Osteoblast (primary cell): ENCODE measurements at regions not wholly inside any gene's neighbourhood (a gene's known extent, or its start where the extent isn't known, plus 50 kb on each side); places are given as distances from the start of the nearest gene placed in this dataset.

Experiments
- DNase-seq: peaks from one replicate; pipeline ENCODE4 v3.0.0; 2011; ENCODE audit warnings: low spot score, mixed read lengths; ENCODE audit not compliant: insufficient read length; ENCODE audit errors: missing footprints
- H2AFZ ChIP-seq: 2 replicates; pipeline ENCODE4 v1.6.0; 2011; ENCODE audit warnings: mild to moderate bottlenecking, low read length
- H3K27ac ChIP-seq: 2 replicates; pipeline ENCODE4 v1.5.1; 2011; ENCODE audit warnings: mild to moderate bottlenecking, low read depth, low read length, moderate library complexity
- H3K27me3 ChIP-seq: 2 replicates; pipeline ENCODE4 v1.6.0; 2012; ENCODE audit warnings: mild to moderate bottlenecking, control low read depth, inconsistent platforms, low read length, moderate library complexity; ENCODE audit not compliant: insufficient read depth
- H3K36me3 ChIP-seq: 2 replicates; pipeline ENCODE4 v1.5.1; 2011; ENCODE audit warnings: mild to moderate bottlenecking, low read length, control low read depth, moderate library complexity; ENCODE audit not compliant: insufficient read depth
- H3K4me1 ChIP-seq: 2 replicates; pipeline ENCODE4 v1.5.1; 2011; ENCODE audit warnings: mild to moderate bottlenecking, low read length, control low read depth, moderate library complexity; ENCODE audit not compliant: insufficient read depth
- H3K4me2 ChIP-seq: 2 replicates; pipeline ENCODE4 v1.6.0; 2011; ENCODE audit warnings: mild to moderate bottlenecking, low read length; ENCODE audit not compliant: insufficient read depth
- H3K4me3 ChIP-seq: fragments of 200-600 bp; sonication (generic); 3 replicates; pipeline ENCODE4 v1.5.1; 2012; ENCODE audit warnings: mild to moderate bottlenecking, low read length, inconsistent platforms; ENCODE audit not compliant: insufficient read depth
- H3K79me2 ChIP-seq: 2 replicates; pipeline ENCODE4 v1.6.0; 2012; ENCODE audit warnings: mild to moderate bottlenecking, low read length, control low read depth, inconsistent platforms; ENCODE audit not compliant: insufficient read depth
- H3K9me3 ChIP-seq: 2 replicates; pipeline ENCODE4 v1.5.1; 2011; ENCODE audit warnings: low read depth, low read length, control low read depth
- H4K20me1 ChIP-seq: 2 replicates; pipeline ENCODE4 v1.6.0; 2012; ENCODE audit warnings: mild to moderate bottlenecking, low read length, control low read depth; ENCODE audit not compliant: insufficient read depth
- CTCF ChIP-seq: IDR thresholded peaks from 2 replicates; pipeline ENCODE4 v1.5.1; 2011; ENCODE audit warnings: mild to moderate bottlenecking, low read depth, low read length, moderate library complexity; ENCODE audit errors: extremely low read depth

DNA sequence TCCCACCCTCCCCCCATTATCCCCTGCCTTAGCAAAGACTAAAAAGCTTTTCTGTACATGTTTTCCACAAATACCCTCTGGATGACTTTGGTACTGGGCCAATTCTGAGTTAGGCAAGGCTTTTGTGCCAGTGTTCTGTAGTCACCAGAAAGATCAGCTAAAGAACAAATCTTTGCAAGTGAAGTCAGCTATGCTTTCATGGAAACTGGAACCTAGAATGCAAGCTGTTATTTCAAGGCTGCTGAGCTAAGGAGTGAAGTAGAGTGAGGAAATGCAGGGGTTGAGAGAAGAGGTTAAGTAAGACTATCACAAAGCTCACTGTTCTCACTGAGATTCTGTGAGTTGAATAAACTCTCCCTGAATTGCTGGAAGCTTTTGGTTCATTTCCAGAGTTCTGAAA lies 107.8 kb upstream of the CNTN3 start:
- Histone ChIP-seq H4K20me1 (no peaks in the 10 kb centered on the region), H3K27ac (no peak overlapping the region), H3K9me3 (no peaks in the 10 kb centered on the region), H3K4me1 (no peaks in the 10 kb centered on the region), H3K79me2 (no peaks in the 10 kb centered on the region), H2AFZ (no peak overlapping the region), H3K4me2 (no peak overlapping the region), H3K4me3 (no peak overlapping the region), H3K36me3 (no peaks in the 10 kb centered on the region), H3K27me3 (no peaks in the 10 kb centered on the region)
- no peak for TF ChIP-seq CTCF
- no peak for DNase-seq

DNA sequence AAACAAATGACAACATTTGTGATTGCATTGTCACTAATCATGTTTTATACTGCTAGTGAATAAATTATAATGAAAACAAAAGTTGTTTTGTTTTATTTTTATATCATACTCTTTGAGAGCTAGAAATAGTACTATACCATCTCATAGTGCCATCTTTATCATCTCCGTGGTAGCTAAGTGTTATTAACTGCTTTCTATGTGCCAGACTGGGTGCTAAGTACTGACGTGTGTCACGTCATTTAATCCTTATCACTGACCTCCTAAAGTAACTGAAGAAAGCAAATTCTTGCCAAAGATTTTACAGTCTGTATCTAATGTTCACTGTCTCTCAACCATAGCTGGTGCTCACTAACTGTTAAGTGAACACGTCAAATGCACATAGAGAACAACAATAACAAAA lies 99.5 kb upstream of the CNTN3 start:
- Histone ChIP-seq H3K9me3 (peaks cover 3% of the 10 kb centered on the region), H3K4me3 (no peak overlapping the region)

DNA sequence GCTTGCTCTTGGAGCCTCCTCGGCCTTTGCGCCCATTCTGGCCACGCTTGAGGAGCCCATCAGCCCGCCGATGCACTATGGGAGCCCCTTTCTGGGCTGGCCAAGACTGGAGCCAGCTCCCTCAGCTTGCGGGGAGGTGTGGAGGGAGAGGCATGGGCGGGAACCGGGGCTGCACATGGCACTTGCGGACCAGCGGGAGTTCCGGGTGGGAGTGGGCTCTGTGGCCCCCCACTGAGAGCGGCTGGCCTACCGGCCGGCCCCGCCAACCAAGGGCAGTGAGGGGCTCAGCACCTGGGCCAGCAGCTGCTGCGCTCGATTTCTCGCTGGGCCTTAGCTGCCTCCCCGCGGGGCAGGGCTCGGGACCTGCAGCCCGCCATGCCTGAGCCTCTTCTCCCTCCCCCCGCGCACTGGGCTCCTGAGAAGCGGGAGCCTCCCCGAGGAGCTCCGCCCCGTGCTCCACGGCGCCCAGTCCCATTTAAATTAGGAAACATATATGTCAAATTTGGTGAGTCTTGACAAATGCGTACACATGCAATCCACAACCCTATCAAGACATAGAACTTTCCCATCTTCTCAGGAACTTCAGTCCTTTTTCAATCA lies 97.6 kb upstream of the CNTN3 start:
- DNase-seq: no peak

More for the DNA sequence above, 99.5 kb upstream of the CNTN3 start:
- no peaks in the 10 kb centered on the region for H3K36me3 ChIP-seq
- no peak for TF ChIP-seq CTCF
- DNase-seq: no peak
- no peaks in the 10 kb centered on the region for H3K79me2 ChIP-seq
- no peak overlapping the region for H2AFZ ChIP-seq
- no peak overlapping the region for H3K27ac ChIP-seq
- no peaks in the 10 kb centered on the region for H4K20me1 ChIP-seq
- H3K4me2 ChIP-seq: no peak overlapping the region
- H3K27me3 ChIP-seq: no peaks in the 10 kb centered on the region
- no peaks in the 10 kb centered on the region for H3K4me1 ChIP-seq

DNA sequence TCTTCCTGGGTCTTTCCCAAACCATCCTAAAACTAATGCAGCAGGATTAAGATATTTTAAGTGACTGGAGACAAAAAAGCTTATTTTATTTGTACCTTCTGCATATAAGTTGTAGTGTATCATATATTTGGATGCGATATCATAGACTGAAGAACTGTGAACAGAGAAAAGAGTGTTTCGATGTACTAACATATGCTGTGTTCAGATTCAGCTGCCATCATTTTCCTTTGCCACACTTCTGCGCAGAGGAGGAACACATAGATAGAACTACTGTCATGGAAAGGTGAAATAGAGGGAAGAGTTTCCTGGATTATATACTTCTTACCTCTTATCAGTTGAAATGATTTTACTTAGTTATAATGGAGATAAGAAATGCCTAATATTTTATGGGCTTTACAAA lies 95.5 kb upstream of the CNTN3 start:
- H3K36me3 ChIP-seq: no peaks in the 10 kb centered on the region
- no peak overlapping the region for H3K27ac ChIP-seq
- no peak for DNase-seq
- H3K4me3 ChIP-seq: no peak overlapping the region
- no peak for TF ChIP-seq CTCF
- H4K20me1 ChIP-seq: no peaks in the 10 kb centered on the region
- H3K79me2 ChIP-seq: no peaks in the 10 kb centered on the region
- no peak overlapping the region for H3K4me2 ChIP-seq
- no peaks in the 10 kb centered on the region for H3K4me1 ChIP-seq
- peaks cover 3% of the 10 kb centered on the region for H3K9me3 ChIP-seq
- no peaks in the 10 kb centered on the region for H3K27me3 ChIP-seq
- H2AFZ ChIP-seq: no peak overlapping the region

More for the DNA sequence above, 97.6 kb upstream of the CNTN3 start:
- H3K9me3 ChIP-seq: peaks cover 3% of the 10 kb centered on the region
- H3K27ac ChIP-seq: no peak overlapping the region
- no peaks in the 10 kb centered on the region for H4K20me1 ChIP-seq
- no peaks in the 10 kb centered on the region for H3K4me1 ChIP-seq
- H3K36me3 ChIP-seq: no peaks in the 10 kb centered on the region
- H2AFZ ChIP-seq: no peak overlapping the region
- TF ChIP-seq CTCF: no peak
- H3K79me2 ChIP-seq: no peaks in the 10 kb centered on the region
- no peaks in the 10 kb centered on the region for H3K27me3 ChIP-seq
- no peak overlapping the region for H3K4me2 ChIP-seq
- H3K4me3 ChIP-seq: no peak overlapping the region
